OCI-LY3 (cell line): ENCODE measurements at regions not wholly inside any gene's neighbourhood (a gene's known extent, or its start where the extent isn't known, plus 50 kb on each side); places are given as distances from the start of the nearest gene placed in this dataset.

Source experiments
- H2AFZ ChIP-seq: fragments of 200-600, 300-600 bp; shearing (Covaris generic); 2 replicates; pipeline ENCODE4 v1.6.0; 2014; ENCODE audit warnings: antibody characterized with exemption, low read depth, low read length
- H3K27ac ChIP-seq: fragments of 200-600, 300-600 bp; sonication (generic); 2 replicates; pipeline ENCODE4 v1.5.1; 2014; ENCODE audit warnings: mild to moderate bottlenecking, low read length, moderate library complexity, mixed read lengths
- H3K27me3 ChIP-seq: fragments of 200-600, 300-600 bp; sonication (generic); 2 replicates; pipeline ENCODE4 v1.6.1; 2014; ENCODE audit warnings: low read depth, low read length, mixed read lengths
- H3K36me3 ChIP-seq: fragments of 200-600, 300-600 bp; sonication (generic); replicated peaks from 2 replicates; pipeline ENCODE3; 2014; ENCODE audit warnings: low read depth, low read length, mixed read lengths
- H3K4me1 ChIP-seq: fragments of 300-600, 200-600 bp; sonication (generic); 2 replicates; pipeline ENCODE4 v1.6.1; 2014; ENCODE audit warnings: low read length, mixed read lengths
- H3K4me2 ChIP-seq: fragments of 200-600, 300-600 bp; sonication (generic); 2 replicates; pipeline ENCODE4 v1.6.1; 2014; ENCODE audit warnings: low read length, mixed read lengths
- H3K4me3 ChIP-seq: fragments of 300-600, 200-600 bp; sonication (generic); 2 replicates; pipeline ENCODE4 v1.5.1; 2014; ENCODE audit warnings: antibody characterized with exemption, mild to moderate bottlenecking, low read length, moderate library complexity
- H3K79me2 ChIP-seq: fragments of 300-600, 200-600 bp; shearing (Covaris generic); 2 replicates; pipeline ENCODE4 v1.6.1; 2014; ENCODE audit warnings: mild to moderate bottlenecking, low read length, mixed read lengths
- H3K9ac ChIP-seq: fragments of 300-600, 200-600 bp; shearing (Covaris generic); 2 replicates; pipeline ENCODE4 v1.6.0; 2014; ENCODE audit warnings: mild to moderate bottlenecking, low read length, moderate library complexity
- H3K9me3 ChIP-seq: fragments of 200-600, 300-600 bp; shearing (Covaris generic); 2 replicates; pipeline ENCODE4 v1.6.1; 2014; ENCODE audit warnings: low read length, mixed read lengths; ENCODE audit not compliant: insufficient read depth
- H4K20me1 ChIP-seq: fragments of 200-600, 300-600 bp; sonication (generic); 2 replicates; pipeline ENCODE4 v1.6.1; 2016; ENCODE audit warnings: low read length, mixed read lengths; ENCODE audit not compliant: insufficient read depth
- CTCF ChIP-seq: fragments of 200-600, 300-600 bp; sonication (generic); IDR thresholded peaks from 2 replicates; pipeline ENCODE4 v1.5.1; 2014; ENCODE audit warnings: antibody characterized with exemption, low read length, low read depth
- EZH2phosphoT487 ChIP-seq: fragments of 200-600 bp; shearing (Covaris generic); IDR thresholded peaks from 2 replicates; pipeline ENCODE4 v1.6.1; 2018; ENCODE audit warnings: antibody characterized with exemption, mixed run types, low read depth

- peaks cover 32% of the 10 kb centered on the region for H4K20me1 ChIP-seq
- no peaks in the 10 kb centered on the region for H3K9me3 ChIP-seq
- H3K27ac ChIP-seq: peak overlapping the region; percentile 75
- H3K27me3 ChIP-seq: no peaks in the 10 kb centered on the region
- peaks cover 3% of the 10 kb centered on the region for H3K36me3 ChIP-seq
- H3K79me2 ChIP-seq: peaks cover 54% of the 10 kb centered on the region
- TF ChIP-seq EZH2phosphoT487 (no peak), CTCF (no peak)
- H2AFZ ChIP-seq: peak overlapping the region; percentile 76; the same call in 1 of the 2 replicates
- peak overlapping the region; percentile 95 for H3K9ac ChIP-seq
- peak overlapping the region; percentile 99 for H3K4me3 ChIP-seq
- peaks cover 22% of the 10 kb centered on the region for H3K4me1 ChIP-seq
- peak overlapping the region; percentile 98 for H3K4me2 ChIP-seq
Measured at GRCh38 chr9:36486329-36486932, 86.3 kb upstream of the MELK start.

- H2AFZ ChIP-seq: no peak overlapping the region
- H3K4me3 ChIP-seq: peak overlapping the region; percentile 99
- peaks cover 36% of the 10 kb centered on the region for H4K20me1 ChIP-seq
- no peak overlapping the region for H3K27ac ChIP-seq
- peak overlapping the region; percentile 98 for H3K4me2 ChIP-seq
- H3K4me1 ChIP-seq: peaks cover 19% of the 10 kb centered on the region
- no peaks in the 10 kb centered on the region for H3K27me3 ChIP-seq
- peaks cover 3% of the 10 kb centered on the region for H3K36me3 ChIP-seq
- no peak for TF ChIP-seq EZH2phosphoT487
- TF ChIP-seq CTCF: no peak
- H3K79me2 ChIP-seq: peaks cover 59% of the 10 kb centered on the region
- peak overlapping the region; percentile 95 for H3K9ac ChIP-seq
- H3K9me3 ChIP-seq: no peaks in the 10 kb centered on the region
Measured at GRCh38 chr9:36485647-36486328, 85.7 kb upstream of the RNF38 start.

GRCh38 chr9:36484124-36484523 is 84.1 kb upstream of the RNF38 start:
- TF ChIP-seq EZH2phosphoT487 (no peak), CTCF (no peak)

GRCh38 chr9:36479101-36479500 is 79.0 kb upstream of the RNF38 start:
- no peaks in the 10 kb centered on the region for H3K4me1 ChIP-seq
- H3K79me2 ChIP-seq: peaks cover 73% of the 10 kb centered on the region
- no peak overlapping the region for H3K4me2 ChIP-seq
- peaks cover 50% of the 10 kb centered on the region for H4K20me1 ChIP-seq
- no peak overlapping the region for H3K4me3 ChIP-seq
- H3K9ac ChIP-seq: no peak overlapping the region
- H3K36me3 ChIP-seq: peaks cover 3% of the 10 kb centered on the region
- H2AFZ ChIP-seq: no peak overlapping the region
- no peaks in the 10 kb centered on the region for H3K27me3 ChIP-seq
- no peaks in the 10 kb centered on the region for H3K9me3 ChIP-seq
- H3K27ac ChIP-seq: no peak overlapping the region
- no peak for TF ChIP-seq EZH2phosphoT487
- no peak for TF ChIP-seq CTCF

More at GRCh38 chr9:36484124-36484523, 84.1 kb upstream of the RNF38 start:
- Histone ChIP-seq H3K79me2 (peaks cover 76% of the 10 kb centered on the region), H3K36me3 (peaks cover 3% of the 10 kb centered on the region), H4K20me1 (peaks cover 51% of the 10 kb centered on the region), H3K27me3 (no peaks in the 10 kb centered on the region), H3K9ac (no peak overlapping the region), H3K9me3 (no peaks in the 10 kb centered on the region), H3K4me3 (no peak overlapping the region), H3K4me2 (no peak overlapping the region), H3K27ac (no peak overlapping the region), H3K4me1 (peaks cover 19% of the 10 kb centered on the region), H2AFZ (no peak overlapping the region)
